GM23338 (cell line): ENCODE measurements at regions not wholly inside any gene's neighbourhood (a gene's known extent, or its start where the extent isn't known, plus 50 kb on each side); places are given as distances from the start of the nearest gene placed in this dataset.

Experiments used
- ATAC-seq: fragments of 200-7000 bp; cut with Tn5 transposase; 3 replicates; pipeline ENCODE4 v1.9.1; 2020
- DNase-seq: peaks from one replicate; pipeline ENCODE4 v3.0.0-alpha.2; 2015; ENCODE audit warnings: low spot score
- H2AFZ ChIP-seq: fragments of 200-600 bp; sonication (generic); 2 replicates; pipeline ENCODE4 v1.8.0; 2016; ENCODE audit warnings: antibody characterized with exemption, mild to moderate bottlenecking, moderate library complexity
- H3F3A ChIP-seq: fragments of 200-600 bp; sonication (generic); replicated peaks from 2 replicates; pipeline ENCODE4 v1.8.0; 2017; ENCODE audit warnings: antibody characterized with exemption, mixed run types, low read depth
- H3K27ac ChIP-seq: fragments of 200-600 bp; sonication (generic); 2 replicates; pipeline ENCODE4 v1.6.1; 2016; ENCODE audit warnings: low read depth
- H3K27me3 ChIP-seq: fragments of 200-600 bp; sonication (generic); 2 replicates; pipeline ENCODE4 v1.8.0; 2016; ENCODE audit warnings: mild to moderate bottlenecking, mixed run types, moderate library complexity; ENCODE audit not compliant: insufficient read depth
- H3K36me3 ChIP-seq: fragments of 200-600 bp; sonication (generic); 2 replicates; pipeline ENCODE4 v1.8.0; 2016; ENCODE audit warnings: mild to moderate bottlenecking; ENCODE audit not compliant: insufficient read depth
- H3K4me1 ChIP-seq: fragments of 200-600 bp; sonication (generic); 2 replicates; pipeline ENCODE4 v1.8.0; 2016; ENCODE audit warnings: mild to moderate bottlenecking, moderate library complexity; ENCODE audit not compliant: insufficient read depth
- H3K4me2 ChIP-seq: fragments of 200-600 bp; sonication (generic); 2 replicates; pipeline ENCODE4 v1.7.1; 2017; ENCODE audit warnings: mixed run types
- H3K4me3 ChIP-seq: fragments of 200-600 bp; sonication (generic); 2 replicates; pipeline ENCODE4 v1.6.1; 2016; ENCODE audit warnings: mixed run types
- H3K79me2 ChIP-seq: fragments of 200-600 bp; sonication (generic); replicated peaks from 2 replicates; pipeline ENCODE4 v1.8.0; 2017; ENCODE audit warnings: mild to moderate bottlenecking; ENCODE audit not compliant: insufficient read depth
- H3K9me2 ChIP-seq: fragments of 200-600 bp; sonication (generic); 2 replicates; pipeline ENCODE4 v1.8.0; 2017; ENCODE audit not compliant: insufficient read depth
- H4K20me1 ChIP-seq: fragments of 200-600 bp; sonication (generic); replicated peaks from 2 replicates; pipeline ENCODE4 v1.8.0; 2017; ENCODE audit warnings: mild to moderate bottlenecking; ENCODE audit not compliant: insufficient read depth
- H3K27ac Mint-ChIP-seq: 2 replicates; pipeline ENCODE4 v1.8.0; 2020; ENCODE audit warnings: inconsistent platforms, mild to moderate bottlenecking, moderate library complexity, mixed read lengths
- H3K27me3 Mint-ChIP-seq: 3 replicates; pipeline ENCODE4 v1.8.0; 2022; ENCODE audit warnings: low read depth, mild to moderate bottlenecking, moderate library complexity, mixed read lengths, inconsistent platforms; ENCODE audit not compliant: insufficient read depth, poor library complexity
- H3K36me3 Mint-ChIP-seq: 3 replicates; pipeline ENCODE4 v1.8.0; 2021; ENCODE audit warnings: low read depth, mild to moderate bottlenecking, inconsistent platforms, moderate library complexity, mixed read lengths
- H3K4me1 Mint-ChIP-seq: 3 replicates; pipeline ENCODE4 v1.8.0; 2020; ENCODE audit warnings: mild to moderate bottlenecking, inconsistent platforms, mixed read lengths
- H3K4me3 Mint-ChIP-seq: 3 replicates; pipeline ENCODE4 v1.8.0; 2021; ENCODE audit warnings: moderate library complexity, mild to moderate bottlenecking, inconsistent platforms, mixed read lengths
- H3K9me3 Mint-ChIP-seq: 3 replicates; pipeline ENCODE4 v1.8.0; 2020; ENCODE audit warnings: moderate library complexity, mild to moderate bottlenecking, inconsistent platforms, mixed read lengths
- CREB1 ChIP-seq: fragments of 250-450 bp; sonication (Bioruptor Pico); IDR thresholded peaks from 2 replicates; pipeline ENCODE4 v1.5.0; 2020; ENCODE audit warnings: low read depth, mild to moderate bottlenecking, moderate library complexity
- EZH2 ChIP-seq: fragments of 200-600 bp; sonication (generic); IDR thresholded peaks from one replicate; pipeline ENCODE4 v1.8.0; 2017; ENCODE audit warnings: antibody characterized with exemption, mild to moderate bottlenecking, low read depth; ENCODE audit not compliant: unreplicated experiment
- EZH2phosphoT487 ChIP-seq: fragments of 200-600 bp; sonication (generic); IDR thresholded peaks from one replicate; pipeline ENCODE4 v1.8.1; 2018; ENCODE audit warnings: antibody characterized with exemption; ENCODE audit not compliant: unreplicated experiment
- JUNB ChIP-seq: IDR thresholded peaks from one replicate; pipeline ENCODE4 v1.6.1; 2016; ENCODE audit warnings: antibody characterized with exemption; ENCODE audit not compliant: unreplicated experiment
- NANOG ChIP-seq: IDR thresholded peaks from 2 replicates; pipeline ENCODE4 v1.6.1; 2016; ENCODE audit warnings: antibody characterized with exemption, borderline replicate concordance
- POLR2AphosphoS5 ChIP-seq: IDR thresholded peaks from 2 replicates; pipeline ENCODE4 v1.6.1; 2016; ENCODE audit warnings: antibody characterized with exemption, low read depth
- REST ChIP-seq: IDR thresholded peaks from one replicate; pipeline ENCODE4 v1.6.1; 2018; ENCODE audit warnings: antibody characterized with exemption; ENCODE audit not compliant: unreplicated experiment
- STAT1 ChIP-seq: IDR thresholded peaks from one replicate; pipeline ENCODE4 v1.6.1; 2016; ENCODE audit warnings: antibody characterized with exemption; ENCODE audit not compliant: unreplicated experiment
- ZNF114 ChIP-seq: fragments of 250-450 bp; sonication (Bioruptor Pico); IDR thresholded peaks from 2 replicates; pipeline ENCODE4 v1.5.0; 2020; ENCODE audit warnings: mild to moderate bottlenecking, moderate library complexity
- ZNF331 ChIP-seq: fragments of 250-450 bp; sonication (Bioruptor Pico); IDR thresholded peaks from 2 replicates; pipeline ENCODE4 v1.5.0; 2020; ENCODE audit warnings: low read depth, mild to moderate bottlenecking, moderate library complexity
- TF ChIP-seq, protein P1 (sequence below), 2 experiments: fragments of 200-600 bp in 1 of 2; sonication (generic) in 1 of 2; conservative IDR thresholded peaks; 2 replicates each; pipeline versions ENCODE4 v1.5.1 to v1.6.1; 2016 to 2017; ENCODE audit warnings: antibody characterized with exemption in 2 of 2, low read depth in 2 of 2, mild to moderate bottlenecking in 2 of 2, moderate library complexity in 1 of 2
- TF ChIP-seq, protein P2 (sequence below): fragments of 250-450 bp; sonication (Bioruptor Pico); IDR thresholded peaks from 2 replicates; pipeline ENCODE4 v1.5.0; 2020; ENCODE audit warnings: mild to moderate bottlenecking, moderate library complexity
- TF ChIP-seq, protein P3 (sequence below): IDR thresholded peaks from 2 replicates; pipeline ENCODE4 v1.6.1; 2016; ENCODE audit warnings: antibody characterized with exemption

- DNase-seq, result no peak
- Histone ChIP-seq H3K27me3 (no peaks in the 10 kb centered on the region), H4K20me1 (no peaks in the 10 kb centered on the region), H2AFZ (no peak overlapping the region), H3K4me2 (no peak overlapping the region), H3K36me3 (no peaks in the 10 kb centered on the region), H3F3A (no peaks in the 10 kb centered on the region), H3K4me3 (no peak overlapping the region), H3K27ac (no peak overlapping the region), H3K79me2 (no peaks in the 10 kb centered on the region), H3K9me2 (peaks cover 5% of the 10 kb centered on the region), H3K4me1 (peaks cover 4% of the 10 kb centered on the region; the same call in 1 of the 2 replicates)
- Mint-ChIP-seq H3K36me3 (no peaks in the 10 kb centered on the region), H3K4me1 (no peaks in the 10 kb centered on the region), H3K27me3 (no peaks in the 10 kb centered on the region), H3K27ac (no peak overlapping the region), H3K9me3 (no peaks in the 10 kb centered on the region), H3K4me3 (no peak overlapping the region)
- ATAC-seq, result no peak
- TF ChIP-seq, protein P1, sequence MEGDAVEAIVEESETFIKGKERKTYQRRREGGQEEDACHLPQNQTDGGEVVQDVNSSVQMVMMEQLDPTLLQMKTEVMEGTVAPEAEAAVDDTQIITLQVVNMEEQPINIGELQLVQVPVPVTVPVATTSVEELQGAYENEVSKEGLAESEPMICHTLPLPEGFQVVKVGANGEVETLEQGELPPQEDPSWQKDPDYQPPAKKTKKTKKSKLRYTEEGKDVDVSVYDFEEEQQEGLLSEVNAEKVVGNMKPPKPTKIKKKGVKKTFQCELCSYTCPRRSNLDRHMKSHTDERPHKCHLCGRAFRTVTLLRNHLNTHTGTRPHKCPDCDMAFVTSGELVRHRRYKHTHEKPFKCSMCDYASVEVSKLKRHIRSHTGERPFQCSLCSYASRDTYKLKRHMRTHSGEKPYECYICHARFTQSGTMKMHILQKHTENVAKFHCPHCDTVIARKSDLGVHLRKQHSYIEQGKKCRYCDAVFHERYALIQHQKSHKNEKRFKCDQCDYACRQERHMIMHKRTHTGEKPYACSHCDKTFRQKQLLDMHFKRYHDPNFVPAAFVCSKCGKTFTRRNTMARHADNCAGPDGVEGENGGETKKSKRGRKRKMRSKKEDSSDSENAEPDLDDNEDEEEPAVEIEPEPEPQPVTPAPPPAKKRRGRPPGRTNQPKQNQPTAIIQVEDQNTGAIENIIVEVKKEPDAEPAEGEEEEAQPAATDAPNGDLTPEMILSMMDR (conservative IDR thresholded peaks at IDR 0.05; ENCODE audit: low read depth in 2 of 2), result no peak
- TF ChIP-seq ZNF114 (CRISPR knock-in tag), result no peak
- TF ChIP-seq STAT1, result no peak
- TF ChIP-seq CREB1 (CRISPR knock-in tag), result no peak
- TF ChIP-seq, protein P2, sequence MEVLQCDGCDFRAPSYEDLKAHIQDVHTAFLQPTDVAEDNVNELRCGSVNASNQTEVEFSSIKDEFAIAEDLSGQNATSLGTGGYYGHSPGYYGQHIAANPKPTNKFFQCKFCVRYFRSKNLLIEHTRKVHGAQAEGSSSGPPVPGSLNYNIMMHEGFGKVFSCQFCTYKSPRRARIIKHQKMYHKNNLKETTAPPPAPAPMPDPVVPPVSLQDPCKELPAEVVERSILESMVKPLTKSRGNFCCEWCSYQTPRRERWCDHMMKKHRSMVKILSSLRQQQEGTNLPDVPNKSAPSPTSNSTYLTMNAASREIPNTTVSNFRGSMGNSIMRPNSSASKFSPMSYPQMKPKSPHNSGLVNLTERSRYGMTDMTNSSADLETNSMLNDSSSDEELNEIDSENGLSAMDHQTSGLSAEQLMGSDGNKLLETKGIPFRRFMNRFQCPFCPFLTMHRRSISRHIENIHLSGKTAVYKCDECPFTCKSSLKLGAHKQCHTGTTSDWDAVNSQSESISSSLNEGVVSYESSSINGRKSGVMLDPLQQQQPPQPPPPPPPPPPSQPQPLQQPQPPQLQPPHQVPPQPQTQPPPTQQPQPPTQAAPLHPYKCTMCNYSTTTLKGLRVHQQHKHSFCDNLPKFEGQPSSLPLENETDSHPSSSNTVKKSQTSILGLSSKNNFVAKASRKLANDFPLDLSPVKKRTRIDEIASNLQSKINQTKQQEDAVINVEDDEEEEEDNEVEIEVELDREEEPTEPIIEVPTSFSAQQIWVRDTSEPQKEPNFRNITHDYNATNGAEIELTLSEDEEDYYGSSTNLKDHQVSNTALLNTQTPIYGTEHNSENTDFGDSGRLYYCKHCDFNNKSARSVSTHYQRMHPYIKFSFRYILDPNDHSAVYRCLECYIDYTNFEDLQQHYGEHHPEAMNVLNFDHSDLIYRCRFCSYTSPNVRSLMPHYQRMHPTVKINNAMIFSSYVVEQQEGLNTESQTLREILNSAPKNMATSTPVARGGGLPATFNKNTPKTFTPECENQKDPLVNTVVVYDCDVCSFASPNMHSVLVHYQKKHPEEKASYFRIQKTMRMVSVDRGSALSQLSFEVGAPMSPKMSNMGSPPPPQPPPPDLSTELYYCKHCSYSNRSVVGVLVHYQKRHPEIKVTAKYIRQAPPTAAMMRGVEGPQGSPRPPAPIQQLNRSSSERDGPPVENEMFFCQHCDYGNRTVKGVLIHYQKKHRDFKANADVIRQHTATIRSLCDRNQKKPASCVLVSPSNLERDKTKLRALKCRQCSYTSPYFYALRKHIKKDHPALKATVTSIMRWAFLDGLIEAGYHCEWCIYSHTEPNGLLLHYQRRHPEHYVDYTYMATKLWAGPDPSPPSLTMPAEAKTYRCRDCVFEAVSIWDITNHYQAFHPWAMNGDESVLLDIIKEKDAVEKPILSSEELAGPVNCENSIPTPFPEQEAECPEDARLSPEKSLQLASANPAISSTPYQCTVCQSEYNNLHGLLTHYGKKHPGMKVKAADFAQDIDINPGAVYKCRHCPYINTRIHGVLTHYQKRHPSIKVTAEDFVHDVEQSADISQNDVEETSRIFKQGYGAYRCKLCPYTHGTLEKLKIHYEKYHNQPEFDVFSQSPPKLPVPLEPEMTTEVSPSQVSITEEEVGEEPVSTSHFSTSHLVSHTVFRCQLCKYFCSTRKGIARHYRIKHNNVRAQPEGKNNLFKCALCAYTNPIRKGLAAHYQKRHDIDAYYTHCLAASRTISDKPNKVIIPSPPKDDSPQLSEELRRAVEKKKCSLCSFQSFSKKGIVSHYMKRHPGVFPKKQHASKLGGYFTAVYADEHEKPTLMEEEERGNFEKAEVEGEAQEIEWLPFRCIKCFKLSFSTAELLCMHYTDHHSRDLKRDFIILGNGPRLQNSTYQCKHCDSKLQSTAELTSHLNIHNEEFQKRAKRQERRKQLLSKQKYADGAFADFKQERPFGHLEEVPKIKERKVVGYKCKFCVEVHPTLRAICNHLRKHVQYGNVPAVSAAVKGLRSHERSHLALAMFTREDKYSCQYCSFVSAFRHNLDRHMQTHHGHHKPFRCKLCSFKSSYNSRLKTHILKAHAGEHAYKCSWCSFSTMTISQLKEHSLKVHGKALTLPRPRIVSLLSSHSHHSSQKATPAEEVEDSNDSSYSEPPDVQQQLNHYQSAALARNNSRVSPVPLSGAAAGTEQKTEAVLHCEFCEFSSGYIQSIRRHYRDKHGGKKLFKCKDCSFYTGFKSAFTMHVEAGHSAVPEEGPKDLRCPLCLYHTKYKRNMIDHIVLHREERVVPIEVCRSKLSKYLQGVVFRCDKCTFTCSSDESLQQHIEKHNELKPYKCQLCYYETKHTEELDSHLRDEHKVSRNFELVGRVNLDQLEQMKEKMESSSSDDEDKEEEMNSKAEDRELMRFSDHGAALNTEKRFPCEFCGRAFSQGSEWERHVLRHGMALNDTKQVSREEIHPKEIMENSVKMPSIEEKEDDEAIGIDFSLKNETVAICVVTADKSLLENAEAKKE, result no peak
- no peak for TF ChIP-seq JUNB
- TF ChIP-seq ZNF331, result no peak
- no peak for TF ChIP-seq NANOG
- TF ChIP-seq POLR2AphosphoS5, result no peak
- TF ChIP-seq EZH2phosphoT487, result no peak
- no peak for TF ChIP-seq REST
- TF ChIP-seq EZH2, result no peak
- TF ChIP-seq, protein P3, sequence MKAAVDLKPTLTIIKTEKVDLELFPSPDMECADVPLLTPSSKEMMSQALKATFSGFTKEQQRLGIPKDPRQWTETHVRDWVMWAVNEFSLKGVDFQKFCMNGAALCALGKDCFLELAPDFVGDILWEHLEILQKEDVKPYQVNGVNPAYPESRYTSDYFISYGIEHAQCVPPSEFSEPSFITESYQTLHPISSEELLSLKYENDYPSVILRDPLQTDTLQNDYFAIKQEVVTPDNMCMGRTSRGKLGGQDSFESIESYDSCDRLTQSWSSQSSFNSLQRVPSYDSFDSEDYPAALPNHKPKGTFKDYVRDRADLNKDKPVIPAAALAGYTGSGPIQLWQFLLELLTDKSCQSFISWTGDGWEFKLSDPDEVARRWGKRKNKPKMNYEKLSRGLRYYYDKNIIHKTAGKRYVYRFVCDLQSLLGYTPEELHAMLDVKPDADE, result no peak
Measured at GRCh38 chr7:106370542-106370941, 85.8 kb upstream of the NAMPT start.
